Stimulated activated CD8-positive, alpha-beta memory T cell treated with anti-CD3 and anti-CD28 coated beads, Interleukin-7, amount 100 ng/mL, for 4 hours (primary cell): ENCODE measurements at regions not wholly inside any gene's neighbourhood (a gene's known extent, or its start where the extent isn't known, plus 50 kb on each side); places are given as distances from the start of the nearest gene placed in this dataset.
"Not testable (repeated sequence)": the region's sequence is repeated elsewhere in the genome, so short reads cannot be mapped to it uniquely, and the experiment has no call there.

Experiments used
- DNase-seq, 2 donors: peaks; one replicate each; pipeline ENCODE4 v3.0.0-alpha.2; 2020; ENCODE audit warnings: low read depth in 2 of 2

DNA sequence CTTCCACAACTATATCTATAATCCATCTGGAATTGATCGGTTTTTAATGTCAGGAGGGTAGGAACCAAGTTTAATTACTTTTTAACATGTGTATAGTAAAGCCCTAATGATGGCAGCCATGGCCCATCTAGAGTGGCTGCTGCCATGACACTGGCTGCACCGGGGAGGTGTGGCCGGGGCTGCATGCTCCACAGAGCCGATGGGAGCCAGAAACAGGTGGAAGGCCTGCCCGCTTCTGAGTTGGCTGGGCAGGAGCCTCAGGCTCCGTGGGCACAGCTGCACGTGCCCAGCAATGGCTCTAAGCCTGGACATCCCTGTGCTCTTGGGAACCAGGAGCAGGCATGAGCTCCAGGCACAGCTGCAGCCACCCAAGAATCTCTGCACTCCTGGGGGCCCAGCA, 73.0 kb downstream of the GBP6 start:
- no peak for DNase-seq

DNA sequence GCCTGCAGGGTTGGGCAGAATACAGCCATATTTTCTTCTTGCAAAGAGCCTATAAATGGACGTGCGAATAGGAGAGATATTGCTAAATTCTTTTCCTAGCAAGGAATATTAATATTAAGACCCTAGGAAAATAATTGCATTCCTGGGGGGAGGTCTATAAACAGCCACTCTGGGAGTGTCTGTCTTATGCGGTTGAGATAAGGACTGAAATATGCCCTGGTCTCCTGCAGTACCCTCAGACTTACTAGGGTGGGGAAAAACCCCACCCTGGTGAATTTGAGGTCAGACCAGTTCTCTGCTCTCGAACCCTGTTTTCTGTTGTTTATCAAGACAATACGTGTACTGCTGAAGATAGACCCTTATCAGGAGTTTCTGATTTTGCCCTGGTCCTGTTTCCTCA, 74.4 kb downstream of the GBP6 start:
- not testable (repeated sequence) for DNase-seq

DNA sequence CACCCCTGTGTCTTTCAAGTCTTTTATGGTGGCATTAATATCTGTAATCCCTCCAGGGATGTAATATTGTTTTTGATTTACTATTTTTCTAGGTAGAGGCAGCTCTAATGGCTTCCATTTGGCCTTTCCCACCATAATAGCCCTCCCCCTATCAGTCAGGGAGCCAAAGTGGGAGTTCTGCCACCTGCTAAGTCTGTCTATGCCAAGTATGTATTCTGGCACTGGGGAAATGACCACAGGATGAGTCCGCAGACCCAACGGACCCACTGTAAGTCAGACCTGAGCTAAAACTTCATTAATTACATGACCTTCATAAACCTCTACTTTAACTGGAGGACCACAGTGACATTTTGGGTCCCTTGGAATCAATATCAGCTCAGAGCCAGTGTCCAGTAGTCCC, 77.1 kb downstream of the GBP6 start:
- no peak for DNase-seq

DNA sequence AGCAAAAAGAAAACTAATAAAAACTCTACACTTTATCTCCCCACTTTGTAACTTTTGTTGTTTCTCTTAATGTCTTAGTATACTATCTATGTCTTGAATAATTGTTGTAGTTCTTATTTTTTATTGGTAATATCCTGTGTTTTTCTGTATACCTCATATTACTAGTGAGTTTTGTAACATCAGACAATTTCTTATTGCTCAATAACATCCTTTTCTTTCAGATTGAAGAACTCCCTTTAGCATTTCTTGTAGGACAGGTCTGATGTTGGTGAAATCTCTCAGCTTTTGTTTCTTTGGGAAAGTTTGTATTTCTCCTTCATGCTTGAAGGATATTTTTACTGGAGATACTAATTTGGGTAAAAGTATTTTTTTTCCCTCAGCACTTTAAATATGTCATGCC, 79.8 kb upstream of the LRRC8B start:
- no peak for DNase-seq

DNA sequence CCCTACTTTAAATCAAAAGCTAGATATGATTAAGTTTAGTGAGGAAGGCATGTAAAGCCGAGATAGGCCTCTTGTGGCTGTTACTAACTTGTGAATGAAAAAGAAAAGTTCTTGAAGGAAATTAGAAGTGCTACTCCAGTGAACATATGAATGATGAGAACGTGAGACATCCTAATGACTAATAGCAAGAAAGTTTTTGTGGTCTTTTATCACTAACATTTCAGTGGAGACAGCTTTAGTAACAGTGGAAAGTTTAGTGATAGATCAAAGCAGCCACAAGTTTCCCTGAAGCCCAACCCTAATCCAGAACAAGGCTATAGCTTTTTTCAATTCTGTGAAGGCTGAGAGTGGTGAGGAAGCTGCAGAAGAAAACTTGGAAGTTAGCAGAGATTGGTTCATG, 73.6 kb upstream of the LRRC8B start:
- peak in 1 of 2 donors; percentile 5 for DNase-seq

DNA sequence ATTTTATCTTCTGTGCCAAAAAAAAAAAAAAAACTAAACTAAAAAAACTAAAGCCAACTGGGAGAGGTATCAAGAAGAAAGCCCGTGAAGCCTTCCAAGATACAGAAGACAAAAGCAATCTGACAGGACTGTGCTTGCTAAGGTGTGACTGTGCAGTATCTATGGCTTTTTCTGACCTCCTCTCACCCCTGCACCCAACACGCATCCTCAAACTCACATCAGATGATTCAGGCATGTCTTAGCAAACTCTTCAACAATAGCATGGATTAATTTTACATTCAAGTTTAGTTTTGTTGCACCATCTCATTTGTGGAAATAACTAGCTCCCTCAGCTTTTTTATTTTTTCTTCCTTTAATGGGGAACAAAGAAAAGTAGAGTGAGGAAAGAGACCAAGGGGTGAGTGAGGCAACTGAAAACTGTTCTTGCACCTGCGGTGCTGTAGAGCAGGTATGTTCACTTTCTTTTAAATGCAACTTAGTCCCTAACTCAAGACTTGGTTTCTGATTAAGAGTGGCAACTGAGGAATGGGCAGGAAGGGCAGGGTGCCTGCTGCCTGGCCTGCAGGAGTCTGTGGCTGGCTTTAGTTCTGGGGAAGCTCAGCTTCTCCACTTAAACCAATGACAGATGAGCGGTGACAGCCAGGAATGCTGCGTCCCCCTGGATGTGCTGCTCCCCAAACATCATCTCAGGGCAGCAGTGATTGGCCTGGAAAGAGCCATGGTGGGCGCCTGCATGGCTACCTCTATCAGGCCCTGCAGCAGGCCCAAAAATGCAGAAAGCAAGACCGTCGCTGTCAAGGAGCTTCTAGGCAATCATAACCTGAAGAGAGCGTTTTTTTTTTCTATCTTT, 71.3 kb upstream of the LRRC8B start:
- no peak for DNase-seq

DNA sequence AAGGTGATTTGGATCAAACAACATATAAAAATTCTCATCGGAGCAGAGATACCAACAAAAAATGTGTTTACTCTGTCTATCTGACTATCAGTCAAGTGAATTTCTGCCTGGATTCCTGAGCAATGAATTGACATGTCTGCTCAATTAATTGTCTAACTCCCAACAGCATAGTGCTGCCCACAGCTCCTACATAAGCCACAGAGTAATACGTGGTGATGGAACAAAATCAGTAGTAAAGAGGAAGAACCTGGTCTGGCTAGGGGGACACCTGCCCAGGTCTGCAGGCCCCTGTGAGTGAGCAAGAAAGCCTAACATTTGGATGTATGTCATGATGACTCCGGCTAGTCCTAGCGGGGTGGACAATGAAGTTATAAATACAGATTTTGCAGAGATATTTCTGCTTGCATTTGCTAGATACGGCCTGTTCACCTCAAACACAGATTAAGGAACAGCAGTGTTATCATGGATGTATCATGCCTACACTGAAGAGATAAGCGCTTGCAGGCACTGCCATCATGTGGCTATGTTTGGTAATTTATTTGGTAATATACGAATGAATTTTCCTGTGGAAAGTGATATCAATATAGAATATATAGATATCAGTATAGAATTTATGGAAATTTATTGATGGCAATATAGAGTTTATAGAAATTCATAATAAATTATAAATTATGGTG, 69.6 kb upstream of the LRRC8B start:
- peak; percentile 24 to 50 for DNase-seq

DNA sequence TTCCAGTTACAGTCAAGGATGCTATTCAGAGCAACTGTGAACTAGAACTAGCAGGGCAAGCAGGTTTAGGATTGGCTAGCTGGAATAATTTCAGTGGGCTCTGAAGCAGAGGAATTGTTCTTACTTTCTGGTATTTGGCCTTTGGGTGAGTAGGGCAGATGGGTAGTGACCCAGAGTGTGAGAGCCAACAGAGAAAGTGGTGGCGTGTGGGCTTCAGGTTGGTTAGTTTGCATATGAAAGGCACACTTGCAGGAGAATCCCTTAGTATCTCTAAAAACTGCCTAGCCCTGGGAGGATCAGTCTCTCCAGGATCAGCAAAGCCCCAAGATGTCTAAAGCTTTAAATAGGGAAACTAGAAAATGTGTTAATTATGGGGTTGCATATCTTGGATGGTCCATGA, 67.6 kb upstream of the LRRC8B start:
- DNase-seq: no peak

DNA sequence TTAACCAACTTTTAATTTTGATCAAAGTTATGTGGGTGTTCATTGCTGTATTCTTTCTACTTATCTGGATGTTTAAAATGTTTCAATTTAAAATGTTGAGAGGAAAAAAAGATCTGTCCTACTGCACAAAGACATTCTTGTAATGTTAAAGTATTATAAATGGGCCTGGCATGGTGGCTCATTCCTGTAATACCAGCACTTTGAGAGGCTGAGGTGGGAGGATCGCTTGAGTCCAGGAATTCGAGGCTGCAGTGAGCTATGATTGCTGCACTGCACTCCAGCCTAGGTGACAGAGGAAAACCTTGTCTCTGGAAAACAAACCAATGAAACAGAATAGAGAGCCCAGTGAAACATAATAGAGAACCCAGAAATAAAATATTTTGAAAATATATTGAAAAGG, 65.5 kb upstream of the LRRC8B start:
- DNase-seq: no peak

DNA sequence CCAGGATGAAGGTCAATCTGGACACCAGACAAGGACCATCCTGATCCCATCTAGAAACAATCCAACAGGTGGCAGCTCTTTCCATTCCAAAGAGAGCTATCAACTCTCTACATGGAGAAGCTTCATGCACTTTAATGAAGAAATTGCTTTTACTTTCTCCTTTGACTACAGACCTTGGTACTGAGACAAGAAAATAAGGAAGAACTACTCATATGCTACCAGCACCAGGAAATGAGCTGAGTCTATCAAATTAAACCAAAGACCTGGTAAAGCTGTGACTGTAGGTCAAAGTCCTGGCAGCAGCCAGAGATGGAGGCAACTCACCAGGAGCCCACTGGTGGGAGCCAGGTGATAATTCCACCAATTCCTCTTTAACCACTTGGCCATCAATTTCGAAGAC, 64.3 kb upstream of the LRRC8B start:
- DNase-seq: no peak

DNA sequence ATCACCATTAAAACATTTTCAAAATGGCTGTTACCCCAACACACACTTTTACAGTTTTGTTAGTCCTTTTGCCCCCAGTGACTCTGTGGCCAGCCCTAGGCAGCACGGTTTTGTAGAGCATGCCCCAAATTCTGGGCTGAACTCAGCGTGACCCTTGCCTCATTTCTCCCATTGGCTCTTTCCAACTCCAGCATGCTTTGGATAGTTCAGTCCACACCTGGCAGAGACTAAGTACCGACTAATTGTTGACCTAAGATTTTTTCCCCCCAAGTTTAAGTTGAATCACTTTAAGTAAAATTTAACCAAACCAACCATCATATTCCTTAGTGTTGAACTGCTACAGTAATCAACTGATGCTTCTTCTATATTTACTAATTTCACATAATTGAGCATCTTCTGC, 62.4 kb upstream of the LRRC8B start:
- no peak for DNase-seq

DNA sequence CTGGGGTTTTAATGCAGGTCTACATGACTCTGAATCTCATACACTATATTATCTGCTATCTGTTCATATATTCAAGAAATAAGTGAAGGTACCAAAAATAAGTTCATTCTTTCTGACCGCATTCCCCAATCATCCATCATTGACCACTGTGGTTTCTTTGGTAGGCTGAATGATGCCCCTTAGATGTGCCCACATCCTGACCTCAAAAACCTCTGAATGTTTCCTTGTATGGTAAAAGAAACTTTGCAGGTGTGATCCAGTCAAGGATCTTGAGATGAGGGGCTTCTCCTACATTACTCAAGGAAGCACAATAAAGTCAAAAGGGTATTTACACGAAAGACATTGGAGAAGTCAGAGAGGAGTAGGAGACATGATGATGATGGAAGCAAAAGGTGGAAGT, 60.6 kb upstream of the LRRC8B start:
- no peak for DNase-seq

DNA sequence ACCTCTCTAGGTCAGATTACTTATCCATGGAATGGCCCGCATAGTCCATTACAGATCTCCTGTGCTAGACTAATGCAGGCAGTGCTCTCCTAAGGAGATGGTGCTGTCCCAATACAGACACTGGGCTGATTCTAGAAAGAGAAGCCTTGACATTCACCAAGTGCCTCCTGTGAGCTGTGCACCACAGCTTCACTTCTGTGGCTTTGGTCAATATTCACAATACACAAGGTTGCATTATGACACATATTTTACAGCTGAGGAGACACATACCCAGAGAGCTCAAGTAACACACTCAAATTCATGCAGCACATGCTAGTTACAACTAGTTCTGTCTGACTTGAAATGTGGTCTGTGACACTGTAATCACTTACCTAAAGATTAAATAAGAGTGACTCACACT, 59.4 kb upstream of the LRRC8B start:
- DNase-seq: no peak

DNA sequence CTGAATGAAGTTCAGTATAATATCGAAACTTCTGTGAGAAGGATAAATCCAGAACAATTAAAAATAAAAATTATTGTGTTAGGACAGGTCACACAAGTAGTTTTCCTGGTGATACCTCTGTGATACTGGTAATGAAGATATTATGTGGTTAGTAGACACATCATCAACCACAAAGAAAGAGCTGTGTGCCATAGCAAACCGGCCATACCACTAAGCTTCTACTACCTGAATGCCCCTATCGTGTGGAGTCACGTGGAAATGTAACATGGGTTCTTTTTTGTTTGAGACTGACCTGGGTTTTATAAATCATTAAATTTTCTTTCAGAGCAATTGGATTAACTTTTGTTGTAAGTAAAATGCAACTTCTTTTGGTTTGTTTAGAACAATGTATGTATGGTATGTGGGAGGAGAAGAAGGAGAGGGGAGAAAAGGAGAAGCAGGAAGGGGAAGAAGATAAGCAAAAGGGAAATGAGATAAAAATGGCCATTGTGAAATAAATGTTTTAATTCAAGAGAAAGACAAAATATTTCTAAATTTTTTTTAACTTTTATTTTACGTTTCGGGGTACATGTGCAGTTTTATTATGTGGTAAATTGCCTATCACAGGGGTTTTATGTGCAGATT, 58.2 kb upstream of the LRRC8B start:
- no peak for DNase-seq

DNA sequence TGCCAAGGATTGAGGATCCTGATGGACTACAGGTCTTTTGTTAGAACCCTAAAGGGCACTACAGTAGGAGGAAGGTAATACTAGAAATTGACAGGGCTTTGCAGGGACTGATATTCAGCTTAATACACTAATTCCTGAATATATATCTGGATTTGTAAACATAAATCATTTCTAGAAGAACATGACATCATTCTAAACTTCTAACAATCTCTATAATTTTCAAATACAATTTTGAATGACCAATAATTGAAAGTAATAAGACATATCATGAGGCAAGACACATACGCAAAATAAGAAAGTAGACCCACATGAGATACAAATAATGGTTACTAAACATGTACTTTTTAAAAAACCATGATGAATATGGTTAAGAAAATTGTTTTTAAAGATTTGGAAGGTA, 52.4 kb upstream of the LRRC8B start:
- no peak for DNase-seq

DNA sequence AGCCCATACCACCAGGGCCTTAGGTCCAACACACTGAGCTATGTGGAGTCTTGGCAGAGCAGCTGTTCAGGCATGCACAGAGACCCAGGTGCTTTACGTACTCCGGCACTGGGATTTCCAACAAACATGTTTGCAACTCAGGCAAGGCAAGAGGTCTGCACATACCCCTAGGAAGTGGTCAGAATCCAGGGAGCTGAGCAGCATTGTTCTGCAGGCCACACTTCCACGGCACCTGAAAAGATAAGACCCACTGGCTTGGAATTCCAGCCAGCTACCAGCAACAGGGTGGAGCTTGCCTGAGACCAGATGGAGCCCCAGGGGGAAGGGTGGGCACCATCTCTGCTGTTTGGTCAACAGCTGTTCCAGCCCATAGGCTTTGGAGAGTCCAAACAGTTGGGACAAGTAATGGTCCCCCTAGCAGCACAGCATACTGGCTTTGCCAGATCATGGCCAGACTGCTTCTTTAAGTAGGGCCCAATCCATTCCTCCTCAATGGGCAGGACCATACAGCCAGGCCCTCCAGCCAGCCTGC, 51.7 kb upstream of the LRRC8B start:
- no peak for DNase-seq
